Gastrocnemius medialis (tissue), 4 donors: ENCODE measurements at regions not wholly inside any gene's neighbourhood (a gene's known extent, or its start where the extent isn't known, plus 50 kb on each side); places are given as distances from the start of the nearest gene placed in this dataset.

ENCODE experiments used
- ATAC-seq, 2 donors: fragments of 150-250 bp; one replicate each; pipeline ENCODE4 v1.9.1; 2016
- DNase-seq, 2 donors: peaks; one replicate each; pipeline ENCODE4 v3.0.0-alpha.2; 2019
- H3K27ac ChIP-seq, 4 donors: fragments of 200-600 bp; sonication (generic); 1 replicate in 1 of 4; 2 replicates in 3 of 4; pipeline ENCODE4 v1.5.1; 2016 to 2018; ENCODE audit warnings: mild to moderate bottlenecking in 2 of 4, moderate library complexity in 1 of 4
- H3K27me3 ChIP-seq, 3 donors: fragments of 200-600 bp; sonication (generic) in 2 of 3; 1 replicate in 1 of 3; 2 replicates in 2 of 3; pipeline versions ENCODE4 v1.5.1 to v1.6.0; 2016 to 2019; ENCODE audit warnings: mild to moderate bottlenecking in 1 of 3, moderate library complexity in 1 of 3
- H3K36me3 ChIP-seq, 2 donors: fragments of 200-600 bp; sonication (generic) in 1 of 2; one replicate each; pipeline ENCODE4 v1.5.1; 2017 to 2018
- H3K4me1 ChIP-seq, 2 donors: fragments of 200-600 bp; sonication (generic) in 1 of 2; one replicate each; pipeline ENCODE4 v1.5.1; 2016 to 2017; ENCODE audit warnings: mild to moderate bottlenecking in 2 of 2
- H3K4me3 ChIP-seq, 4 donors: fragments of 200-600 bp; sonication (generic) in 3 of 4; 1 replicate in 1 of 4; 2 replicates in 3 of 4; pipeline ENCODE4 v1.5.1; 2016 to 2019; ENCODE audit warnings: mild to moderate bottlenecking in 2 of 4
- H3K9me3 ChIP-seq, 3 donors: fragments of 200-600 bp; sonication (generic) in 2 of 3; 1 replicate in 1 of 3; 2 replicates in 2 of 3; pipeline ENCODE4 v1.5.1; 2016 to 2019
- POLR2A ChIP-seq, 2 donors: fragments of 450-650 bp; IDR thresholded peaks; one replicate each; pipeline ENCODE4 v1.6.1; 2017; ENCODE audit warnings: antibody characterized with exemption in 2 of 2, mild to moderate bottlenecking in 2 of 2, moderate library complexity in 2 of 2
- in situ Hi-C, 4 donors: fragments of 200-750 bp; cut with MboI; loops; one replicate each; pipeline versions ENCODE4 v1.15.0 to v1.8.0; 2017; ENCODE audit warnings: low sequenced_read_pairs in 4 of 4
- intact Hi-C: fragments of 100-400 bp; cut with DNase I; formaldehyde crosslinking; loops from one replicate; pipeline ENCODE4 v1.15.1; 2023; ENCODE audit warnings: low total_unique reads
- TF ChIP-seq, protein P1 (sequence below), 5 experiments: fragments of 450-650 bp in 3 of 5; fragments of 200-600 bp in 2 of 5; sonication (generic) in 2 of 5; IDR thresholded peaks in 4 of 5; conservative IDR thresholded peaks in 1 of 5; 1 replicate in 4 of 5; 2 replicates in 1 of 5; pipeline ENCODE4 v1.5.1; 2016 to 2019; ENCODE audit warnings: antibody characterized with exemption in 5 of 5, mild to moderate bottlenecking in 3 of 5, moderate library complexity in 3 of 5

- DNase-seq (no peak), ATAC-seq (no peak)
- H3K36me3 ChIP-seq = no peaks in the 10 kb centered on the region
- no peaks in the 10 kb centered on the region for H3K9me3 ChIP-seq
- no peaks in the 10 kb centered on the region for H3K27me3 ChIP-seq
- H3K27ac ChIP-seq = no peak overlapping the region
- no peaks in the 10 kb centered on the region for H3K4me1 ChIP-seq
- intact Hi-C loops = no loop called here
- TF ChIP-seq, protein P1, sequence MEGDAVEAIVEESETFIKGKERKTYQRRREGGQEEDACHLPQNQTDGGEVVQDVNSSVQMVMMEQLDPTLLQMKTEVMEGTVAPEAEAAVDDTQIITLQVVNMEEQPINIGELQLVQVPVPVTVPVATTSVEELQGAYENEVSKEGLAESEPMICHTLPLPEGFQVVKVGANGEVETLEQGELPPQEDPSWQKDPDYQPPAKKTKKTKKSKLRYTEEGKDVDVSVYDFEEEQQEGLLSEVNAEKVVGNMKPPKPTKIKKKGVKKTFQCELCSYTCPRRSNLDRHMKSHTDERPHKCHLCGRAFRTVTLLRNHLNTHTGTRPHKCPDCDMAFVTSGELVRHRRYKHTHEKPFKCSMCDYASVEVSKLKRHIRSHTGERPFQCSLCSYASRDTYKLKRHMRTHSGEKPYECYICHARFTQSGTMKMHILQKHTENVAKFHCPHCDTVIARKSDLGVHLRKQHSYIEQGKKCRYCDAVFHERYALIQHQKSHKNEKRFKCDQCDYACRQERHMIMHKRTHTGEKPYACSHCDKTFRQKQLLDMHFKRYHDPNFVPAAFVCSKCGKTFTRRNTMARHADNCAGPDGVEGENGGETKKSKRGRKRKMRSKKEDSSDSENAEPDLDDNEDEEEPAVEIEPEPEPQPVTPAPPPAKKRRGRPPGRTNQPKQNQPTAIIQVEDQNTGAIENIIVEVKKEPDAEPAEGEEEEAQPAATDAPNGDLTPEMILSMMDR (IDR thresholded peaks at IDR 0.05 in 4 of 5, conservative IDR thresholded peaks at IDR 0.05 in 1 of 5) = no peak
- no peak for TF ChIP-seq POLR2A (IDR thresholded peaks at IDR 0.05)
- H3K4me3 ChIP-seq = no peak overlapping the region
- in situ Hi-C loops = loop anchor here in 1 of 4 donors (25.0 kb wide), 1 partner anchor 213 kb away; no protein-coding TSS in a partner anchor
Measured at GRCh38 chr9:28025186-28025585, 451.9 kb upstream of the C9orf72 start.

- no peak overlapping the region for H3K27ac ChIP-seq
- H3K9me3 ChIP-seq = no peaks in the 10 kb centered on the region
- ATAC-seq (no peak), DNase-seq (no peak)
- H3K4me3 ChIP-seq = no peak overlapping the region
- intact Hi-C loops = no loop called here
- TF ChIP-seq, protein P1 (IDR thresholded peaks at IDR 0.05 in 4 of 5, conservative IDR thresholded peaks at IDR 0.05 in 1 of 5) = no peak
- no peak for TF ChIP-seq POLR2A (IDR thresholded peaks at IDR 0.05)
- no peaks in the 10 kb centered on the region for H3K27me3 ChIP-seq
- H3K4me1 ChIP-seq = no peaks in the 10 kb centered on the region
- in situ Hi-C loops = loop anchor here in 1 of 4 donors (25.0 kb wide), 1 partner anchor 219 kb away; no protein-coding TSS in a partner anchor
- no peaks in the 10 kb centered on the region for H3K36me3 ChIP-seq
Measured at GRCh38 chr9:28031521-28032267, 458.4 kb upstream of the C9orf72 start.

DNA sequence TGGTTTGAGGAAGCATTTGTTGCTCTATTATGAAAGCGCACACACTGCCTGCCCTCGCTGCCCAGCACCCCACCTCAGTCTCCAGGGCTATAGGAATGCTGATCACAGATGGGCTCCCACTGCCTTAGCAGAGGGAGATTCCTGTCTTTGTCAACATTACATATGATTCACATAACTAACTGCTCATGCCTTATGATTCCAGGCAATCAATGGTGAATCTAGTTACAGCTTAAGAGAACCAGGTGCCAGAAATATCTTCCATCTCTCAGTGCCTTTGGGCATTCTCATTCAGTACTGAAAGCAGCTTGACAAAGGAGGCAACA lies 458.9 kb upstream of the C9orf72 start:
- no peaks in the 10 kb centered on the region for H3K36me3 ChIP-seq
- H3K9me3 ChIP-seq = no peaks in the 10 kb centered on the region
- DNase-seq (no peak), ATAC-seq (no peak)
- intact Hi-C loops (no loop called here), in situ Hi-C loops (loop anchor here in 1 of 4 donors (25.0 kb wide), 1 partner anchor 220 kb away; no protein-coding TSS in a partner anchor)
- no peaks in the 10 kb centered on the region for H3K27me3 ChIP-seq
- no peak overlapping the region for H3K4me3 ChIP-seq
- TF ChIP-seq POLR2A (IDR thresholded peaks at IDR 0.05) = no peak
- TF ChIP-seq, protein P1 (IDR thresholded peaks at IDR 0.05 in 4 of 5, conservative IDR thresholded peaks at IDR 0.05 in 1 of 5) = no peak
- no peaks in the 10 kb centered on the region for H3K4me1 ChIP-seq
- no peak overlapping the region for H3K27ac ChIP-seq

- Histone ChIP-seq H3K4me3 (no peak overlapping the region), H3K4me1 (no peaks in the 10 kb centered on the region), H3K36me3 (no peaks in the 10 kb centered on the region), H3K27me3 (no peaks in the 10 kb centered on the region), H3K9me3 (no peaks in the 10 kb centered on the region), H3K27ac (no peak overlapping the region)
- in situ Hi-C loops = loop anchor here in 1 of 4 donors (25.0 kb wide), 1 partner anchor 222 kb away; no protein-coding TSS in a partner anchor
- TF ChIP-seq POLR2A (IDR thresholded peaks at IDR 0.05) = no peak
- TF ChIP-seq, protein P1 (IDR thresholded peaks at IDR 0.05 in 4 of 5, conservative IDR thresholded peaks at IDR 0.05 in 1 of 5) = no peak
- intact Hi-C loops = no loop called here
- no peak for DNase-seq
- ATAC-seq = no peak
Measured at GRCh38 chr9:28034242-28034641, 461.0 kb upstream of the C9orf72 start.
